Breast epithelium (tissue), 4 donors: ENCODE measurements at regions not wholly inside any gene's neighbourhood (a gene's known extent, or its start where the extent isn't known, plus 50 kb on each side); places are given as distances from the start of the nearest gene placed in this dataset.

Experiments
- DNase-seq, 2 donors: peaks; one replicate each; pipeline ENCODE4 v3.0.0-alpha.2; 2019; ENCODE audit warnings: low spot score in 2 of 2
- H3K27ac ChIP-seq, 2 donors: fragments of 200-600 bp; sonication (generic) in 1 of 2; one replicate each; pipeline ENCODE4 v1.5.1; 2016 to 2019; ENCODE audit warnings: mild to moderate bottlenecking in 1 of 2
- H3K27me3 ChIP-seq, 2 donors: fragments of 200-600 bp; sonication (generic) in 1 of 2; one replicate each; pipeline versions ENCODE4 v1.5.1 to v1.6.0; 2017 to 2019; ENCODE audit warnings: control low read depth in 1 of 2, mild to moderate bottlenecking in 1 of 2
- H3K36me3 ChIP-seq: fragments of 200-600 bp; one replicate; pipeline ENCODE4 v1.5.1; 2019
- H3K4me1 ChIP-seq, 2 donors: fragments of 200-600 bp; sonication (generic); one replicate each; pipeline ENCODE4 v1.5.1; 2016 to 2019; ENCODE audit warnings: control low read depth in 1 of 2
- H3K4me3 ChIP-seq, 3 donors: fragments of 200-600 bp; sonication (generic); 1 replicate in 2 of 3; 2 replicates in 1 of 3; pipeline ENCODE4 v1.5.1; 2016 to 2019; ENCODE audit warnings: mild to moderate bottlenecking in 3 of 3, moderate library complexity in 2 of 3
- H3K9me3 ChIP-seq, 2 donors: fragments of 200-600 bp; sonication (generic) in 1 of 2; one replicate each; pipeline ENCODE4 v1.5.1; 2016 to 2019; ENCODE audit warnings: control low read depth in 1 of 2
- POLR2A ChIP-seq: fragments of 450-650 bp; IDR thresholded peaks from one replicate; pipeline ENCODE4 v1.6.1; 2016; ENCODE audit warnings: antibody characterized with exemption, mild to moderate bottlenecking, moderate library complexity
- POLR2AphosphoS5 ChIP-seq, 3 donors: sonication (generic); formaldehyde crosslinking; IDR thresholded peaks; one replicate each; pipeline ENCODE4 v1.6.1; 2017; ENCODE audit warnings: antibody characterized with exemption in 3 of 3
- intact Hi-C: fragments of 100-400 bp; cut with DNase I; formaldehyde crosslinking; loops from one replicate; pipeline ENCODE4 v1.15.1; 2023; ENCODE audit warnings: low total_unique reads
- TF ChIP-seq, protein P1 (sequence below), 3 donors: fragments of 450-650 bp; IDR thresholded peaks; one replicate each; pipeline ENCODE4 v1.5.1; 2016 to 2017; ENCODE audit warnings: antibody characterized with exemption in 3 of 3, mild to moderate bottlenecking in 3 of 3, moderate library complexity in 3 of 3

DNA sequence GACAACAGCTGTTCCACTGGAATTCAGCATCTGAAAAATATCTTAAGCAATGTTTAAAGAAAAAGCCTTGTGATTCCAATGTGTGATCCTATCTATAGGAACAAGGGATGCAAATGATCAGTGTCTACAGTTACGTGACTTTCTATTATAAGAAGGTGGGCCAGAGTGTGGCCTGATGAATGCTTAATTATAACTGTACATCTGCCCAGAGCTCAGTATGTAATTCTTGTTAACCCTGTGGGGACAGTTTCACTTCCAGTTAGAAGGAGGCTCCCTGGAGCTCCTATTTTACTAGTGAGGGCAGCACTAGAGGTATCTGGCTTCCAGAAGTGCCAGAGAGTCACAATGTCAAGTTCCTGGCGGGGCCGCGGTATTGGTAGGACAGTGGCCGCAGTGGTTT, 288.5 kb downstream of the USP46 start:
- Histone ChIP-seq H3K27ac (no peak overlapping the region), H3K9me3 (no peaks in the 10 kb centered on the region), H3K4me3 (no peak overlapping the region), H3K27me3 (no peaks in the 10 kb centered on the region), H3K4me1 (no peaks in the 10 kb centered on the region), H3K36me3 (no peaks in the 10 kb centered on the region)
- intact Hi-C loops: no loop called here
- no peak for DNase-seq
- TF ChIP-seq, protein P1, sequence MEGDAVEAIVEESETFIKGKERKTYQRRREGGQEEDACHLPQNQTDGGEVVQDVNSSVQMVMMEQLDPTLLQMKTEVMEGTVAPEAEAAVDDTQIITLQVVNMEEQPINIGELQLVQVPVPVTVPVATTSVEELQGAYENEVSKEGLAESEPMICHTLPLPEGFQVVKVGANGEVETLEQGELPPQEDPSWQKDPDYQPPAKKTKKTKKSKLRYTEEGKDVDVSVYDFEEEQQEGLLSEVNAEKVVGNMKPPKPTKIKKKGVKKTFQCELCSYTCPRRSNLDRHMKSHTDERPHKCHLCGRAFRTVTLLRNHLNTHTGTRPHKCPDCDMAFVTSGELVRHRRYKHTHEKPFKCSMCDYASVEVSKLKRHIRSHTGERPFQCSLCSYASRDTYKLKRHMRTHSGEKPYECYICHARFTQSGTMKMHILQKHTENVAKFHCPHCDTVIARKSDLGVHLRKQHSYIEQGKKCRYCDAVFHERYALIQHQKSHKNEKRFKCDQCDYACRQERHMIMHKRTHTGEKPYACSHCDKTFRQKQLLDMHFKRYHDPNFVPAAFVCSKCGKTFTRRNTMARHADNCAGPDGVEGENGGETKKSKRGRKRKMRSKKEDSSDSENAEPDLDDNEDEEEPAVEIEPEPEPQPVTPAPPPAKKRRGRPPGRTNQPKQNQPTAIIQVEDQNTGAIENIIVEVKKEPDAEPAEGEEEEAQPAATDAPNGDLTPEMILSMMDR (IDR thresholded peaks at IDR 0.05): no peak
- TF ChIP-seq POLR2A: no peak
- TF ChIP-seq POLR2AphosphoS5 (IDR thresholded peaks at IDR 0.05): no peak

GRCh38 chr4:52371841-52372240, 287.3 kb downstream of the USP46 start:
- DNase-seq: no peak
- Histone ChIP-seq H3K4me1 (no peaks in the 10 kb centered on the region), H3K4me3 (no peak overlapping the region), H3K27ac (no peak overlapping the region), H3K27me3 (no peaks in the 10 kb centered on the region), H3K36me3 (no peaks in the 10 kb centered on the region), H3K9me3 (no peaks in the 10 kb centered on the region)
- intact Hi-C loops: no loop called here
- TF ChIP-seq POLR2AphosphoS5 (IDR thresholded peaks at IDR 0.05) (no peak), POLR2A (no peak)
- TF ChIP-seq, protein P1 (IDR thresholded peaks at IDR 0.05): no peak

- H3K9me3 ChIP-seq: no peaks in the 10 kb centered on the region
- no peaks in the 10 kb centered on the region for H3K36me3 ChIP-seq
- no peak overlapping the region for H3K27ac ChIP-seq
- no peaks in the 10 kb centered on the region for H3K4me1 ChIP-seq
- no peak for TF ChIP-seq POLR2AphosphoS5 (IDR thresholded peaks at IDR 0.05)
- TF ChIP-seq, protein P1 (IDR thresholded peaks at IDR 0.05): no peak
- no peak for TF ChIP-seq POLR2A
- no peaks in the 10 kb centered on the region for H3K27me3 ChIP-seq
- intact Hi-C loops: no loop called here
- H3K4me3 ChIP-seq: no peak overlapping the region
- no peak for DNase-seq
These were observed 286.8 kb downstream of the USP46 start for GRCh38 chr4:52372269-52372668.

GRCh38 chr4:52372747-52373146, 286.4 kb downstream of the USP46 start:
- no peak for DNase-seq
- H3K4me3 ChIP-seq: no peak overlapping the region
- intact Hi-C loops: no loop called here
- no peak overlapping the region for H3K27ac ChIP-seq
- no peaks in the 10 kb centered on the region for H3K36me3 ChIP-seq
- no peaks in the 10 kb centered on the region for H3K4me1 ChIP-seq
- TF ChIP-seq POLR2AphosphoS5 (IDR thresholded peaks at IDR 0.05) (no peak), POLR2A (no peak)
- TF ChIP-seq, protein P1 (IDR thresholded peaks at IDR 0.05): no peak
- H3K27me3 ChIP-seq: no peaks in the 10 kb centered on the region
- no peaks in the 10 kb centered on the region for H3K9me3 ChIP-seq

DNA sequence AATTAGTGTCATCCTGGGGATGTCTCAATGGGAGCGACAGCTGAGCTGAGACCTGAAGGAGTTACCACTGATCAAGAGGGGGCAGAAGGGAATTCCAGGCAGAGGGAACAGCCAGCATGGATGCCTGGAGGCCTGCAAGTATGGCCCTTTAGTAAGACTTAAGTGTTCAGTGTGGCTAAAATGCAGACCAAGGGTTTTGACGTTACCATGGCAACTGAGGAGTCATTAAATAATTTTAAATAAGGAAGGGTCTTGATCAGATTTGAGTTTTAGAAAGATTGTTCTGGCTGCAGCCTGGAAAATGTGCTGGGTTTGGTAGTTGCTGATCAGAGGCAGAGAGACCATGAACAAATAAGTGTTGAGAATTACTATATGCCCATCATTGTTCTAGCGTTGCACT, 285.5 kb downstream of the USP46 start:
- intact Hi-C loops: no loop called here
- no peak for DNase-seq
- TF ChIP-seq POLR2A: no peak
- TF ChIP-seq, protein P1 (IDR thresholded peaks at IDR 0.05): no peak
- TF ChIP-seq POLR2AphosphoS5 (IDR thresholded peaks at IDR 0.05): no peak

More for the DNA sequence above, 285.5 kb downstream of the USP46 start:
- Histone ChIP-seq H3K36me3 (no peaks in the 10 kb centered on the region), H3K4me3 (no peak overlapping the region), H3K27me3 (no peaks in the 10 kb centered on the region), H3K27ac (no peak overlapping the region), H3K9me3 (no peaks in the 10 kb centered on the region), H3K4me1 (no peaks in the 10 kb centered on the region)
